HG03469 (cell line): ENCODE measurements at regions not wholly inside any gene's neighbourhood (a gene's known extent, or its start where the extent isn't known, plus 50 kb on each side); places are given as distances from the start of the nearest gene placed in this dataset.
"Not testable (repeated sequence)": the region's sequence is repeated elsewhere in the genome, so short reads cannot be mapped to it uniquely, and the experiment has no call there.

Experiments
- ATAC-seq: cut with Tn5 transposase; IDR thresholded peaks from one replicate; pipeline ENCODE4 v1.9.1; 2021; ENCODE audit warnings: mild to moderate bottlenecking, moderate library complexity, moderate number of reproducible peaks; ENCODE audit not compliant: unreplicated experiment

GRCh38 chr1:238601604-238602003, 710.9 kb upstream of the ZP4 start:
- not testable (repeated sequence) for ATAC-seq

GRCh38 chr1:238596703-238597102, 706.0 kb upstream of the ZP4 start:
- ATAC-seq: no peak

GRCh38 chr1:238592621-238593020, 701.9 kb upstream of the ZP4 start:
- no peak for ATAC-seq

- ATAC-seq: no peak
Measured at GRCh38 chr1:238589843-238590435, 699.2 kb upstream of the ZP4 start.

GRCh38 chr1:238582816-238583215, 692.1 kb upstream of the ZP4 start:
- no peak for ATAC-seq

- ATAC-seq: no peak
Measured at GRCh38 chr1:238581332-238581731, 690.6 kb upstream of the ZP4 start.

- ATAC-seq: no peak
Measured at GRCh38 chr1:238568735-238569134, 678.0 kb upstream of the ZP4 start.

GRCh38 chr1:238562341-238562740, 671.6 kb upstream of the ZP4 start:
- ATAC-seq: no peak

- ATAC-seq: no peak
Measured at GRCh38 chr1:238558746-238559145, 668.0 kb upstream of the ZP4 start.

- ATAC-seq: no peak
Measured at GRCh38 chr1:238558156-238558555, 667.4 kb upstream of the ZP4 start.

GRCh38 chr1:238552271-238552670, 661.5 kb upstream of the ZP4 start:
- no peak for ATAC-seq

GRCh38 chr1:238549137-238549536, 658.4 kb upstream of the ZP4 start:
- ATAC-seq: no peak

GRCh38 chr1:238546118-238546517, 655.4 kb upstream of the ZP4 start:
- ATAC-seq: no peak

- no peak for ATAC-seq
Measured at GRCh38 chr1:238537641-238538040, 646.9 kb upstream of the ZP4 start.

- ATAC-seq: no peak
Measured at GRCh38 chr1:238530209-238530851, 639.6 kb upstream of the ZP4 start.

GRCh38 chr1:238517711-238518110, 627.0 kb upstream of the ZP4 start:
- ATAC-seq: no peak

- ATAC-seq: no peak
Measured at GRCh38 chr1:238501290-238501689, 610.6 kb upstream of the ZP4 start.

- ATAC-seq: no peak
Measured at GRCh38 chr1:238499021-238499420, 608.3 kb upstream of the ZP4 start.

- ATAC-seq: no peak
Measured at GRCh38 chr1:238492271-238492670, 601.5 kb upstream of the ZP4 start.

GRCh38 chr1:238491265-238491664, 600.5 kb upstream of the ZP4 start:
- ATAC-seq: no peak

GRCh38 chr1:238489006-238489405, 598.3 kb upstream of the ZP4 start:
- no peak for ATAC-seq

- no peak for ATAC-seq
Measured at GRCh38 chr1:238488401-238488800, 597.7 kb upstream of the ZP4 start.

- ATAC-seq: no peak
Measured at GRCh38 chr1:238487931-238488330, 597.2 kb upstream of the ZP4 start.
